Liver (tissue), 7 donors: ENCODE measurements at regions not wholly inside any gene's neighbourhood (a gene's known extent, or its start where the extent isn't known, plus 50 kb on each side); places are given as distances from the start of the nearest gene placed in this dataset.

Experiments
- DNase-seq: peaks from one replicate; pipeline ENCODE4 v3.0.0-alpha.2; 2017; ENCODE audit warnings: low spot score
- H3K27ac ChIP-seq, 2 donors: one replicate each; pipeline ENCODE4 v1.7.0; 2013; ENCODE audit warnings: inconsistent platforms in 2 of 2, low read length in 2 of 2, control low read depth in 1 of 2, low read depth in 1 of 2, mild to moderate bottlenecking in 1 of 2
- H3K27me3 ChIP-seq, 4 donors: one replicate each; pipeline versions ENCODE4 v1.6.1 to v1.7.0; 2013; ENCODE audit warnings: low read length in 3 of 4, inconsistent platforms in 1 of 4, mild to moderate bottlenecking in 1 of 4, moderate library complexity in 1 of 4; ENCODE audit not compliant: control insufficient read depth in 4 of 4, insufficient read depth in 4 of 4
- H3K36me3 ChIP-seq, 4 donors: one replicate each; pipeline versions ENCODE4 v1.6.1 to v1.7.0; 2013; ENCODE audit warnings: low read length in 3 of 4, mild to moderate bottlenecking in 3 of 4, low read depth in 1 of 4, moderate library complexity in 1 of 4; ENCODE audit not compliant: control insufficient read depth in 4 of 4, insufficient read depth in 3 of 4
- H3K4me1 ChIP-seq, 4 donors: one replicate each; pipeline versions ENCODE4 v1.6.1 to v1.7.0; 2013; ENCODE audit warnings: low read length in 3 of 4, mild to moderate bottlenecking in 3 of 4, moderate library complexity in 1 of 4; ENCODE audit not compliant: control insufficient read depth in 4 of 4, insufficient read depth in 4 of 4
- H3K4me3 ChIP-seq, 3 donors: one replicate each; pipeline versions ENCODE4 v1.6.1 to v1.7.0; 2013; ENCODE audit warnings: low read length in 3 of 3, control low read depth in 1 of 3, low read depth in 1 of 3, mild to moderate bottlenecking in 1 of 3
- H3K9ac ChIP-seq, 2 donors: one replicate each; pipeline ENCODE4 v1.7.0; 2013; ENCODE audit warnings: low read length in 2 of 2, mild to moderate bottlenecking in 2 of 2, moderate library complexity in 2 of 2, control low read depth in 1 of 2, low read depth in 1 of 2
- H3K9me3 ChIP-seq, 4 donors: one replicate each; pipeline versions ENCODE4 v1.6.1 to v1.7.0; 2013; ENCODE audit warnings: low read length in 3 of 4; ENCODE audit not compliant: control insufficient read depth in 4 of 4
- EGR1 ChIP-seq, 2 donors: IDR thresholded peaks; 2 replicates each; pipeline ENCODE4 v1.6.1; 2016 to 2018; ENCODE audit warnings: antibody characterized with exemption in 2 of 2, low read depth in 2 of 2
- FOXA1 ChIP-seq: IDR thresholded peaks from 2 replicates; pipeline ENCODE4 v1.6.1; 2016; ENCODE audit warnings: antibody characterized with exemption
- FOXA2 ChIP-seq: IDR thresholded peaks from 2 replicates; pipeline ENCODE4 v1.6.1; 2016; ENCODE audit warnings: antibody characterized with exemption
- HNF4A ChIP-seq, 2 donors: conservative IDR thresholded peaks; 2 replicates each; pipeline ENCODE4 v1.6.1; 2016; ENCODE audit warnings: antibody characterized with exemption in 2 of 2, mild to moderate bottlenecking in 2 of 2
- HNF4G ChIP-seq: IDR thresholded peaks from 2 replicates; pipeline ENCODE4 v1.6.1; 2016; ENCODE audit warnings: antibody characterized with exemption
- JUND ChIP-seq, 2 donors: IDR thresholded peaks; 2 replicates each; pipeline ENCODE4 v1.6.1; 2016; ENCODE audit warnings: antibody characterized with exemption in 2 of 2
- RAD21 ChIP-seq, 2 donors: IDR thresholded peaks; 2 replicates each; pipeline ENCODE4 v1.6.1; 2016; ENCODE audit warnings: antibody characterized with exemption in 2 of 2, mild to moderate bottlenecking in 2 of 2
- RXRA ChIP-seq, 2 donors: IDR thresholded peaks; 2 replicates each; pipeline ENCODE4 v1.6.1; 2017 to 2018; ENCODE audit warnings: antibody characterized with exemption in 2 of 2, mild to moderate bottlenecking in 1 of 2
- SP1 ChIP-seq: IDR thresholded peaks from 2 replicates; pipeline ENCODE4 v1.6.1; 2018; ENCODE audit warnings: antibody characterized with exemption, mild to moderate bottlenecking
- TAF1 ChIP-seq: conservative IDR thresholded peaks from 2 replicates; pipeline ENCODE4 v1.6.1; 2016; ENCODE audit warnings: antibody characterized with exemption, mild to moderate bottlenecking
- YY1 ChIP-seq: IDR thresholded peaks from 2 replicates; pipeline ENCODE4 v1.6.1; 2016; ENCODE audit warnings: antibody characterized with exemption, mild to moderate bottlenecking
- WGBS: extraction: QIAGEN DNeasy Blood & Tissue Kit; methylation state at CpG from one replicate; pipeline ENCODE4 v1.1.7; 2013; 5-methylcytosine and 5-hydroxymethylcytosine counted together
- TF ChIP-seq, protein P1 (sequence below): IDR thresholded peaks from 2 replicates; pipeline ENCODE4 v1.6.1; 2016; ENCODE audit warnings: antibody characterized with exemption
- TF ChIP-seq, protein P2 (sequence below): IDR thresholded peaks from 2 replicates; pipeline ENCODE4 v1.6.1; 2016; ENCODE audit warnings: antibody characterized with exemption, mild to moderate bottlenecking
- TF ChIP-seq, protein P3 (sequence below): IDR thresholded peaks from 2 replicates; pipeline ENCODE4 v1.6.1; 2016; ENCODE audit warnings: antibody characterized with exemption
- donor health status: healthy.
- donor health status: healthy.
- donor health status: healthy.
- donor health status: healthy.

DNA sequence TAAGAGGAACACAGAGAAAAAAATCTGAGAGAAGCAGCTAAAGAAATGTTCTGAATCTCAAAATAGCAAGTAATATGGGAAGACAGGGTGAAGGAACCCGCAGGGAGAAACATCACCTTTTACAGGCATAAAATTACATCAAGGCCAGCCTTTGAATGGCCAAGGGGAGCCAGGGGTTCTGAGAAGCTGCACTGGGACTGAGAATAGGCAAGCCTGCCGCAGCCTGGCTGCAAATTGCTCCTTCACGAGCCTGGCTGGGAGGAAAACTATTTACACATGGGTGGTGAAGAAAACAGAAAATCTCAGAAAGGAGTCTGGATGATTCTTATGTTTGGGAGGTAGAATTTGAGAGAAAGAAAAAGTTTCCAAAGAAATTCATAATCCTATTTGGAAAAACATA lies 74.5 kb upstream of the QRFPR start:
- TF ChIP-seq RAD21 (IDR thresholded peaks at IDR 0.05): no peak
- TF ChIP-seq, protein P1, sequence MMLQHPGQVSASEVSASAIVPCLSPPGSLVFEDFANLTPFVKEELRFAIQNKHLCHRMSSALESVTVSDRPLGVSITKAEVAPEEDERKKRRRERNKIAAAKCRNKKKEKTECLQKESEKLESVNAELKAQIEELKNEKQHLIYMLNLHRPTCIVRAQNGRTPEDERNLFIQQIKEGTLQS: no peak
- no peak for TF ChIP-seq RXRA (IDR thresholded peaks at IDR 0.05)
- TF ChIP-seq HNF4G: no peak
- TF ChIP-seq EGR1 (IDR thresholded peaks at IDR 0.05; ENCODE audit: low read depth in 2 of 2): no peak
- TF ChIP-seq TAF1: no peak
- TF ChIP-seq, protein P2, sequence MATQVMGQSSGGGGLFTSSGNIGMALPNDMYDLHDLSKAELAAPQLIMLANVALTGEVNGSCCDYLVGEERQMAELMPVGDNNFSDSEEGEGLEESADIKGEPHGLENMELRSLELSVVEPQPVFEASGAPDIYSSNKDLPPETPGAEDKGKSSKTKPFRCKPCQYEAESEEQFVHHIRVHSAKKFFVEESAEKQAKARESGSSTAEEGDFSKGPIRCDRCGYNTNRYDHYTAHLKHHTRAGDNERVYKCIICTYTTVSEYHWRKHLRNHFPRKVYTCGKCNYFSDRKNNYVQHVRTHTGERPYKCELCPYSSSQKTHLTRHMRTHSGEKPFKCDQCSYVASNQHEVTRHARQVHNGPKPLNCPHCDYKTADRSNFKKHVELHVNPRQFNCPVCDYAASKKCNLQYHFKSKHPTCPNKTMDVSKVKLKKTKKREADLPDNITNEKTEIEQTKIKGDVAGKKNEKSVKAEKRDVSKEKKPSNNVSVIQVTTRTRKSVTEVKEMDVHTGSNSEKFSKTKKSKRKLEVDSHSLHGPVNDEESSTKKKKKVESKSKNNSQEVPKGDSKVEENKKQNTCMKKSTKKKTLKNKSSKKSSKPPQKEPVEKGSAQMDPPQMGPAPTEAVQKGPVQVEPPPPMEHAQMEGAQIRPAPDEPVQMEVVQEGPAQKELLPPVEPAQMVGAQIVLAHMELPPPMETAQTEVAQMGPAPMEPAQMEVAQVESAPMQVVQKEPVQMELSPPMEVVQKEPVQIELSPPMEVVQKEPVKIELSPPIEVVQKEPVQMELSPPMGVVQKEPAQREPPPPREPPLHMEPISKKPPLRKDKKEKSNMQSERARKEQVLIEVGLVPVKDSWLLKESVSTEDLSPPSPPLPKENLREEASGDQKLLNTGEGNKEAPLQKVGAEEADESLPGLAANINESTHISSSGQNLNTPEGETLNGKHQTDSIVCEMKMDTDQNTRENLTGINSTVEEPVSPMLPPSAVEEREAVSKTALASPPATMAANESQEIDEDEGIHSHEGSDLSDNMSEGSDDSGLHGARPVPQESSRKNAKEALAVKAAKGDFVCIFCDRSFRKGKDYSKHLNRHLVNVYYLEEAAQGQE: no peak
- TF ChIP-seq, protein P3, sequence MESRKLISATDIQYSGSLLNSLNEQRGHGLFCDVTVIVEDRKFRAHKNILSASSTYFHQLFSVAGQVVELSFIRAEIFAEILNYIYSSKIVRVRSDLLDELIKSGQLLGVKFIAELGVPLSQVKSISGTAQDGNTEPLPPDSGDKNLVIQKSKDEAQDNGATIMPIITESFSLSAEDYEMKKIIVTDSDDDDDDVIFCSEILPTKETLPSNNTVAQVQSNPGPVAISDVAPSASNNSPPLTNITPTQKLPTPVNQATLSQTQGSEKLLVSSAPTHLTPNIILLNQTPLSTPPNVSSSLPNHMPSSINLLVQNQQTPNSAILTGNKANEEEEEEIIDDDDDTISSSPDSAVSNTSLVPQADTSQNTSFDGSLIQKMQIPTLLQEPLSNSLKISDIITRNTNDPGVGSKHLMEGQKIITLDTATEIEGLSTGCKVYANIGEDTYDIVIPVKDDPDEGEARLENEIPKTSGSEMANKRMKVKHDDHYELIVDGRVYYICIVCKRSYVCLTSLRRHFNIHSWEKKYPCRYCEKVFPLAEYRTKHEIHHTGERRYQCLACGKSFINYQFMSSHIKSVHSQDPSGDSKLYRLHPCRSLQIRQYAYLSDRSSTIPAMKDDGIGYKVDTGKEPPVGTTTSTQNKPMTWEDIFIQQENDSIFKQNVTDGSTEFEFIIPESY: no peak
- no peak for TF ChIP-seq FOXA2
- no peak for TF ChIP-seq YY1
- no peak for TF ChIP-seq HNF4A (conservative IDR thresholded peaks at IDR 0.05)
- no peak for TF ChIP-seq FOXA1
- TF ChIP-seq SP1: no peak
- no peaks in the 10 kb centered on the region for H3K36me3 ChIP-seq
- no peak overlapping the region for H3K27ac ChIP-seq
- no peak for DNase-seq
- peaks cover 0 to 3% (median 0%) of the 10 kb centered on the region in 4 donors for H3K27me3 ChIP-seq
- no peaks in the 10 kb centered on the region for H3K4me1 ChIP-seq
- no peak overlapping the region for H3K4me3 ChIP-seq
- no peaks in the 10 kb centered on the region for H3K9me3 ChIP-seq
- 39% methylated on average over 3 of the region's 3 CpGs for WGBS
- no peak overlapping the region for H3K9ac ChIP-seq

DNA sequence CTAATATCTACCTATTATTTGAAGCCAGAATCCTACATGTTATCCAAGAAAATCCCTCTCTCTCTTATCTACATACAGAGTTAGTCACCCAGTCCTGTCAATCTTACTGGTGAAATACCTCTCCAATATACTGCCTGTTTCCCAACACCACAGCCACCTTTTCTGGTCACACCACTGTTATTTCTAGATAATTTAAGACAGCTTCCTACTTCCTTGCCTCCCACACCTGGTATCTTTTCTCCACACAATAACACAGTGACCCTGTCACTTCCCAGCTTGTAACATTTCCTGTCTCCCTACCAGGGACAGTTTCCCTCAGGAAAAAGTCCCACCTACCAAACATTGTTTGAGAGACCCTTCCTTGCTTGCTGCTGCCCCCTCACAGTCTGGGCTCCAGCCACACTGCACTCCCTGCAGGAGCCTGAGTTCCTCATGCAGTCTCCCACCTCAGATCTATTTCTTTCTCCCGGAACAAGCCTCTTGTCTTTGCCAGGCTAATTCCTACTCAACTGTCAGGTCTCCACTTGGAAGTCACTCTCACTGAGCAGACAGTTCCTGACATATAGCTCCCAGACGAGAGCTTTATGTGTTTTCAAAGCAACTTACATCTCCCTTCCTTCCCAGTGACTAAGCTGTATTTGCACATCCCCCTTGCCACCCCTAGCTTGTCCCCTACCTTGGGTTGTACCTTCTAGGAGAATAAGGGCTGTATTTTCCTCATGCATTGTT lies 73.6 kb upstream of the QRFPR start:
- H3K9ac ChIP-seq: no peak overlapping the region
- H3K27me3 ChIP-seq: peaks cover 0 to 3% (median 0%) of the 10 kb centered on the region in 4 donors
- TF ChIP-seq TAF1 (no peak), HNF4A (conservative IDR thresholded peaks at IDR 0.05) (no peak), FOXA1 (no peak), JUND (IDR thresholded peaks at IDR 0.05) (no peak), SP1 (no peak)
- TF ChIP-seq, protein P3: no peak
- no peak for DNase-seq
- no peaks in the 10 kb centered on the region for H3K4me1 ChIP-seq
- no peak overlapping the region for H3K27ac ChIP-seq
- no peaks in the 10 kb centered on the region for H3K9me3 ChIP-seq
- H3K4me3 ChIP-seq: no peak overlapping the region
- no peaks in the 10 kb centered on the region for H3K36me3 ChIP-seq
- WGBS: 28% methylated on average over 2 of the region's 2 CpGs
